GM19043 (cell line): ENCODE measurements at regions not wholly inside any gene's neighbourhood (a gene's known extent, or its start where the extent isn't known, plus 50 kb on each side); places are given as distances from the start of the nearest gene placed in this dataset.
"Not testable (repeated sequence)": the region's sequence is repeated elsewhere in the genome, so short reads cannot be mapped to it uniquely, and the experiment has no call there.

Experiments used
- ATAC-seq: cut with Tn5 transposase; IDR thresholded peaks from one replicate; pipeline ENCODE4 v1.9.1; 2021; ENCODE audit warnings: low read depth; ENCODE audit not compliant: unreplicated experiment

GRCh38 chr4:59412739-59413138 lies 1787.4 kb upstream of the ADGRL3 start:
- no peak for ATAC-seq

- ATAC-seq: no peak
Measured at GRCh38 chr4:59455751-59456150, 1744.4 kb upstream of the ADGRL3 start.

GRCh38 chr4:59457576-59457975 lies 1742.5 kb upstream of the ADGRL3 start:
- ATAC-seq: no peak

- no peak for ATAC-seq
Measured at GRCh38 chr4:59484944-59485343, 1715.2 kb upstream of the ADGRL3 start.

GRCh38 chr4:59500103-59500502 lies 1700.0 kb upstream of the ADGRL3 start:
- no peak for ATAC-seq

GRCh38 chr4:59503731-59504130 lies 1696.4 kb upstream of the ADGRL3 start:
- ATAC-seq: no peak

- ATAC-seq: not testable (repeated sequence)
Measured at GRCh38 chr4:59511809-59512208, 1688.3 kb upstream of the ADGRL3 start.

- no peak for ATAC-seq
Measured at GRCh38 chr4:59517007-59517406, 1683.1 kb upstream of the ADGRL3 start.

- ATAC-seq: no peak
Measured at GRCh38 chr4:59518005-59518823, 1681.9 kb upstream of the ADGRL3 start.

- ATAC-seq: no peak
Measured at GRCh38 chr4:59525885-59526284, 1674.2 kb upstream of the ADGRL3 start.

GRCh38 chr4:59535541-59535940 lies 1664.6 kb upstream of the ADGRL3 start:
- ATAC-seq: no peak

GRCh38 chr4:59536428-59536827 lies 1663.7 kb upstream of the ADGRL3 start:
- no peak for ATAC-seq

GRCh38 chr4:59537246-59537886 lies 1662.8 kb upstream of the ADGRL3 start:
- ATAC-seq: no peak

GRCh38 chr4:59539401-59539800 lies 1660.7 kb upstream of the ADGRL3 start:
- ATAC-seq: no peak

- no peak for ATAC-seq
Measured at GRCh38 chr4:59540311-59540710, 1659.8 kb upstream of the ADGRL3 start.

- peak; percentile 76 for ATAC-seq
Measured at GRCh38 chr4:59553063-59553720, 1646.9 kb upstream of the ADGRL3 start.

GRCh38 chr4:59553721-59554091 lies 1646.4 kb upstream of the ADGRL3 start:
- ATAC-seq: no peak

- ATAC-seq: not testable (repeated sequence)
Measured at GRCh38 chr4:59556191-59556590, 1643.9 kb upstream of the ADGRL3 start.

- not testable (repeated sequence) for ATAC-seq
Measured at GRCh38 chr4:59560141-59560648, 1639.9 kb upstream of the ADGRL3 start.

- ATAC-seq: no peak
Measured at GRCh38 chr4:59565836-59566235, 1634.3 kb upstream of the ADGRL3 start.

GRCh38 chr4:59570860-59571476 lies 1629.2 kb upstream of the ADGRL3 start:
- no peak for ATAC-seq
